OCI-LY1 (cell line): ENCODE measurements at regions not wholly inside any gene's neighbourhood (a gene's known extent, or its start where the extent isn't known, plus 50 kb on each side); places are given as distances from the start of the nearest gene placed in this dataset.

ENCODE experiments used
- H2AFZ ChIP-seq: fragments of 200-600 bp; sonication (generic), shearing (Covaris generic); 2 replicates; pipeline ENCODE4 v1.6.0; 2014; ENCODE audit warnings: antibody characterized with exemption, mild to moderate bottlenecking, low read length
- H3F3A ChIP-seq: fragments of 200-600 bp; sonication (generic), shearing (Covaris generic); 2 replicates; pipeline ENCODE4 v1.6.0; 2014; ENCODE audit warnings: mild to moderate bottlenecking, antibody characterized with exemption, low read length, moderate library complexity; ENCODE audit not compliant: insufficient read depth
- H3K27ac ChIP-seq: fragments of 200-600 bp; sonication (generic); 2 replicates; pipeline ENCODE4 v1.5.1; 2014; ENCODE audit warnings: low read length, mixed run types, mild to moderate bottlenecking, low read depth; ENCODE audit not compliant: poor library complexity, severe bottlenecking
- H3K27me3 ChIP-seq: fragments of 200-600 bp; sonication (generic); 2 replicates; pipeline ENCODE4 v1.6.0; 2014; ENCODE audit warnings: antibody characterized with exemption, mild to moderate bottlenecking, low read length, moderate library complexity; ENCODE audit not compliant: insufficient read depth
- H3K36me3 ChIP-seq: fragments of 200-600 bp; sonication (generic); 2 replicates; pipeline ENCODE4 v1.6.1; 2014; ENCODE audit warnings: mild to moderate bottlenecking, antibody characterized with exemption, low read length, moderate library complexity, mixed read lengths; ENCODE audit not compliant: insufficient read depth
- H3K4me1 ChIP-seq: fragments of 200-600 bp; sonication (generic); 2 replicates; pipeline ENCODE4 v1.5.1; 2014; ENCODE audit warnings: mild to moderate bottlenecking, low read length, moderate library complexity; ENCODE audit not compliant: insufficient read depth, severe bottlenecking
- H3K4me2 ChIP-seq: fragments of 200-600 bp; sonication (generic), shearing (Covaris generic); 2 replicates; pipeline ENCODE4 v1.6.1; 2014; ENCODE audit warnings: low read length
- H3K4me3 ChIP-seq: fragments of 200-600 bp; sonication (generic); 2 replicates; pipeline ENCODE4 v1.5.1; 2014; ENCODE audit warnings: low read length, low read depth, mild to moderate bottlenecking, mixed read lengths; ENCODE audit not compliant: poor library complexity, severe bottlenecking
- H3K79me2 ChIP-seq: fragments of 200-600 bp; shearing (Covaris generic); 2 replicates; pipeline ENCODE4 v1.6.1; 2016; ENCODE audit warnings: mixed run types, low read length, mixed read lengths; ENCODE audit not compliant: insufficient read depth
- H3K9ac ChIP-seq: fragments of 200-600 bp; sonication (generic), shearing (Covaris generic); 2 replicates; pipeline ENCODE4 v1.6.1; 2014; ENCODE audit warnings: mild to moderate bottlenecking, low read length, mixed read lengths
- H3K9me2 ChIP-seq: fragments of 200-600 bp; sonication (generic), shearing (Covaris generic); 2 replicates; pipeline ENCODE4 v1.6.1; 2014; ENCODE audit warnings: low read depth, mild to moderate bottlenecking, low read length, mixed read lengths
- H3K9me3 ChIP-seq: fragments of 200-600 bp; shearing (Covaris generic); 2 replicates; pipeline ENCODE4 v1.6.1; 2014; ENCODE audit warnings: low read length, mixed read lengths
- H4K20me1 ChIP-seq: fragments of 200-600 bp; sonication (generic), shearing (Covaris generic); 2 replicates; pipeline ENCODE4 v1.6.0; 2016; ENCODE audit warnings: mild to moderate bottlenecking, low read length; ENCODE audit not compliant: insufficient read depth
- EZH2 ChIP-seq: fragments of 200-600 bp; sonication (generic), shearing (Covaris generic); IDR thresholded peaks from 2 replicates; pipeline ENCODE4 v1.8.0; 2017; ENCODE audit warnings: borderline replicate concordance, mixed run types, mild to moderate bottlenecking, antibody characterized with exemption, low read length, moderate library complexity, mixed read lengths
- TF ChIP-seq, protein P1 (sequence below): fragments of 200-600 bp; sonication (generic), shearing (Covaris generic); IDR thresholded peaks from 2 replicates; pipeline ENCODE4 v1.5.1; 2017; ENCODE audit warnings: mild to moderate bottlenecking, antibody characterized with exemption, low read length, moderate library complexity, mixed read lengths

DNA sequence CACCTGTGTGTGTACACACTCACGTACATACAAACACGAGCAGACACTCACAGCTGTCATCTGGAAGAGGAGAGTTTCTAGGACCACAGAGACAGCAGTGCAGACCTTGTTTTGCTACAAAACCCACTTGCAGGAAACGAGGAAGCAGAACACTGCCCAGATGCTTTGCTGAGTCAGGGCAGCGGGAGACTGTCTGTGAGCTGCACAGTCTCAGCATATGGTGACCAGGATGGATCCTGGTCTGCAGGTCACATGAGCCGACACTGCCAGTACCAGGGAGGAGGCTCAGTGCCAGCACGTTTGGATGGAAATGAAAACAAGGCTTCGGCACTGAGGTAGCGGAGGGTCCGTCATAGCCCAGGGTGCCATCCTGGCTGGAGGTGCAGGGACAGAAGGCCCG lies 117.6 kb upstream of the DPP6 start:
- no peak overlapping the region for H3K4me2 ChIP-seq
- no peaks in the 10 kb centered on the region for H3K36me3 ChIP-seq
- H3K4me3 ChIP-seq = no peak overlapping the region
- no peak overlapping the region for H3K9ac ChIP-seq
- no peaks in the 10 kb centered on the region for H3K9me2 ChIP-seq
- no peaks in the 10 kb centered on the region for H3K79me2 ChIP-seq
- no peak overlapping the region for H2AFZ ChIP-seq
- H4K20me1 ChIP-seq = no peaks in the 10 kb centered on the region
- H3K27ac ChIP-seq = no peak overlapping the region
- no peaks in the 10 kb centered on the region for H3K9me3 ChIP-seq
- H3F3A ChIP-seq = no peaks in the 10 kb centered on the region
- peaks cover 4% of the 10 kb centered on the region for H3K27me3 ChIP-seq
- TF ChIP-seq, protein P1, sequence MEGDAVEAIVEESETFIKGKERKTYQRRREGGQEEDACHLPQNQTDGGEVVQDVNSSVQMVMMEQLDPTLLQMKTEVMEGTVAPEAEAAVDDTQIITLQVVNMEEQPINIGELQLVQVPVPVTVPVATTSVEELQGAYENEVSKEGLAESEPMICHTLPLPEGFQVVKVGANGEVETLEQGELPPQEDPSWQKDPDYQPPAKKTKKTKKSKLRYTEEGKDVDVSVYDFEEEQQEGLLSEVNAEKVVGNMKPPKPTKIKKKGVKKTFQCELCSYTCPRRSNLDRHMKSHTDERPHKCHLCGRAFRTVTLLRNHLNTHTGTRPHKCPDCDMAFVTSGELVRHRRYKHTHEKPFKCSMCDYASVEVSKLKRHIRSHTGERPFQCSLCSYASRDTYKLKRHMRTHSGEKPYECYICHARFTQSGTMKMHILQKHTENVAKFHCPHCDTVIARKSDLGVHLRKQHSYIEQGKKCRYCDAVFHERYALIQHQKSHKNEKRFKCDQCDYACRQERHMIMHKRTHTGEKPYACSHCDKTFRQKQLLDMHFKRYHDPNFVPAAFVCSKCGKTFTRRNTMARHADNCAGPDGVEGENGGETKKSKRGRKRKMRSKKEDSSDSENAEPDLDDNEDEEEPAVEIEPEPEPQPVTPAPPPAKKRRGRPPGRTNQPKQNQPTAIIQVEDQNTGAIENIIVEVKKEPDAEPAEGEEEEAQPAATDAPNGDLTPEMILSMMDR = no peak
- no peak for TF ChIP-seq EZH2
- no peaks in the 10 kb centered on the region for H3K4me1 ChIP-seq

DNA sequence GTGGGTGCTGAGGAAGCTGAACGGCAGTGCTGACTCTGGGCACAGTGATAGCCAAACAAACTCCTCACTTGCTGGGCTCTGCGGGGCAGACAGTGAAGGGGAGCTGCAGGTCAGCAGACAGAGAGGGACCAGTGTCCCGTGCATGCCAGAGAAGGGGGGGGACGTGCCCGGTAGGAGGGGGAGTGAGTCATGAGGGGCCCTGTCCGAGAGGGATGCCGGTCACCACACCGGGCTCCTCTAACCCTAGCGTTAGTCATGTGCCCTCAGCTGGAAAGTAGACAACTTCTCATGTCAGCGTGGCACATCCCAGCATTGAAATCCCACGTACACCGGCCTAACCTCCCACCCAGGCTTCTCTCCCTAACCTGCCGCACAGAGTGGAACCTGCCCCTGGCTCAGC lies 117.1 kb upstream of the DPP6 start:
- Histone ChIP-seq H3K9me2 (no peaks in the 10 kb centered on the region), H3F3A (no peaks in the 10 kb centered on the region), H3K9ac (no peak overlapping the region), H3K9me3 (no peaks in the 10 kb centered on the region), H3K27me3 (peaks cover 4% of the 10 kb centered on the region), H3K27ac (no peak overlapping the region), H3K4me3 (no peak overlapping the region), H2AFZ (no peak overlapping the region), H3K36me3 (no peaks in the 10 kb centered on the region), H4K20me1 (no peaks in the 10 kb centered on the region), H3K79me2 (no peaks in the 10 kb centered on the region), H3K4me2 (no peak overlapping the region), H3K4me1 (no peaks in the 10 kb centered on the region)
- TF ChIP-seq, protein P1 = no peak
- no peak for TF ChIP-seq EZH2

DNA sequence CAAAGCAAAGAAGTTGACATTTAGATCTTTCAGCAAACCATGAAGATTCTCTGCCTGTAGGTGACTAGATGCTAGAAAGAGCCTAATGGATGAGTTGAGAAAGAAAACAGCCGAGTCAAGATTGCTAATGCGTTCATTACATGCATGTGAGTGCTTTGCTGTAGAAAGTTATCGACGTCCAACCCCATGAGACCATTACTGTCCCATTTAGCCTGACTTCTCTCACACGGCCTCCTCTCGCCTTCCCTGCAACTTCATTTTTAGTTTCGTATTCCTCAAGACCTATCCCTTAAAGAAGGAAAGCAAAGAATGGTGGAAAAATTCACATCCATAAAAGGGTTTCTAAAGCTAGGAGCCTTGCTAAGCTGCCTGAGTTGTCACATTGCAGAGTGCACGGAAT lies 113.7 kb upstream of the DPP6 start:
- H3K9ac ChIP-seq = no peak overlapping the region
- no peaks in the 10 kb centered on the region for H3K36me3 ChIP-seq
- no peak overlapping the region for H3K27ac ChIP-seq
- no peaks in the 10 kb centered on the region for H3K9me2 ChIP-seq
- no peak overlapping the region for H3K4me2 ChIP-seq
- no peaks in the 10 kb centered on the region for H3K79me2 ChIP-seq
- no peaks in the 10 kb centered on the region for H3K9me3 ChIP-seq
- TF ChIP-seq EZH2 = no peak
- TF ChIP-seq, protein P1 = no peak
- no peak overlapping the region for H2AFZ ChIP-seq
- H3F3A ChIP-seq = no peaks in the 10 kb centered on the region
- no peaks in the 10 kb centered on the region for H3K4me1 ChIP-seq
- no peak overlapping the region for H3K4me3 ChIP-seq
- H3K27me3 ChIP-seq = no peaks in the 10 kb centered on the region; the same call in 1 of the 2 replicates
- H4K20me1 ChIP-seq = no peaks in the 10 kb centered on the region
